GM21528 (cell line): ENCODE measurements at regions not wholly inside any gene's neighbourhood (a gene's known extent, or its start where the extent isn't known, plus 50 kb on each side); places are given as distances from the start of the nearest gene placed in this dataset.

Experiments
- ATAC-seq: cut with Tn5 transposase; IDR thresholded peaks from one replicate; pipeline ENCODE4 v1.9.1; 2021; ENCODE audit warnings: mild to moderate bottlenecking, moderate library complexity; ENCODE audit not compliant: unreplicated experiment, low FRiP score

- ATAC-seq: no peak
Measured at GRCh38 chr6:133583907-133584427, 304.9 kb upstream of the TCF21 start.

GRCh38 chr6:133584823-133585222 is 304.1 kb upstream of the TCF21 start:
- ATAC-seq: no peak

- ATAC-seq: no peak
Measured at GRCh38 chr6:133585978-133586377, 302.9 kb upstream of the TCF21 start.

- ATAC-seq: no peak
Measured at GRCh38 chr6:133587546-133588160, 301.3 kb upstream of the TCF21 start.

GRCh38 chr6:133590196-133590595 is 298.7 kb upstream of the TCF21 start:
- no peak for ATAC-seq

- ATAC-seq: no peak
Measured at GRCh38 chr6:133590814-133591213, 298.1 kb upstream of the TCF21 start.

GRCh38 chr6:133591275-133591674 is 297.6 kb upstream of the TCF21 start:
- ATAC-seq: no peak

- no peak for ATAC-seq
Measured at GRCh38 chr6:133594652-133595110, 294.2 kb upstream of the TCF21 start.

- ATAC-seq: no peak
Measured at GRCh38 chr6:133595111-133595761, 293.7 kb upstream of the TCF21 start.

GRCh38 chr6:133606852-133607251 is 282.1 kb upstream of the TCF21 start:
- ATAC-seq: no peak

- ATAC-seq: no peak
Measured at GRCh38 chr6:133608620-133609019, 280.3 kb upstream of the TCF21 start.

GRCh38 chr6:133609415-133610226 is 279.3 kb upstream of the TCF21 start:
- ATAC-seq: no peak

GRCh38 chr6:133610227-133610840 is 278.6 kb upstream of the TCF21 start:
- ATAC-seq: no peak

GRCh38 chr6:133610971-133611370 is 277.9 kb upstream of the TCF21 start:
- no peak for ATAC-seq

- ATAC-seq: no peak
Measured at GRCh38 chr6:133612459-133612858, 276.5 kb upstream of the TCF21 start.

GRCh38 chr6:133613211-133613610 is 275.7 kb upstream of the TCF21 start:
- ATAC-seq: no peak

- no peak for ATAC-seq
Measured at GRCh38 chr6:133621751-133622150, 267.2 kb upstream of the TCF21 start.

GRCh38 chr6:133623065-133623464 is 265.8 kb upstream of the TCF21 start:
- ATAC-seq: no peak

GRCh38 chr6:133623621-133624020 is 265.3 kb upstream of the TCF21 start:
- ATAC-seq: no peak

GRCh38 chr6:133626096-133626666 is 262.7 kb upstream of the TCF21 start:
- ATAC-seq: no peak
